ENCODE measurements at regions not wholly inside any gene's neighbourhood (a gene's known extent, or its start where the extent isn't known, plus 50 kb on each side); places are given as distances from the start of the nearest gene placed in this dataset.

DNA sequence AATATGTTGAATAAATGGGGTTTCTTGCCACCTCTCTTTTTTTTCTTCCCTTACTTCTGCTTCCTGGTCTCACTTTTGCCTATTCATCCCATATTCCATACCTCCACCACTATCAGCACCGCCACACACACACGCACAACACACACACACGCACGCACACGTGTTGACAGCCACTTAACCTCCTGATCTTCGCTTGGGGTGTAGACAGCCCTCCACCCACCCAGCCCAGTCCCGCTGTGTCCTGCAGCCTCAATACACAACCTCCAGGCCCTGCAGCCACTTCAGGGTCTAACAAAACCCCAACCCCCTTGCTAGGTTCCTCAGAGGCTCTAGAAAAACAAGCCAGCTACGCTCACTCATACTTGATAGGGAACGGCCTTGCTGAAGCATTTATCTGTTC is 72.3 kb downstream of the LINC00237 start:
- no peaks in the 10 kb centered on the region for H3K36me3 Mint-ChIP-seq
- H3K27me3 Mint-ChIP-seq: peaks cover 23 to 28% (median 27%) of the 10 kb centered on the region in 3 donors
- no peaks in the 10 kb centered on the region for H3K4me1 Mint-ChIP-seq
- peaks cover 0 to 4% (median 0%) of the 10 kb centered on the region in 7 donors for H3K9me3 Mint-ChIP-seq
- ATAC-seq (ENCODE audit: low read depth in 2 of 2) (no peak), DNase-seq (no peak)
- H3K4me3 Mint-ChIP-seq: no peak overlapping the region
- no peak overlapping the region for H3K27ac Mint-ChIP-seq

DNA sequence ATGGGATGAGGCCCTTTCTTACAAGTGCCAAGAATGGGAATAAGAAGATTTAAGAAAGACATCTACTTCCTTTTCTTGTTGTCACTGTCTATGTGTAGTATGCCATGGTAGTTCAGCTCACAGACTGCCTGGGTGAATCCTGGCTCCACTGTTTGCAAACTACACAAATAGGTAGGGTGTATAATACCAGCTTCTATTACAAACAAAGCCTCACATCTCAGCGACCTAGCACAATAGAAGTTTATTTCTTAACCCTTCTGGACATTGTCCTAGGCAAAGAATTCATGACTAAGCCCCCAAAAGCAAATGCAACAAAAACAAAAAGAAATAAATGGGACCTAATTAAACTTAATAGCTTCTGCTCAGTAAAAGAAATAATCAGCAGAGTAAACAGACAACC is 74.5 kb downstream of the LINC00237 start:
- no peak overlapping the region for H3K27ac Mint-ChIP-seq
- peaks cover 27 to 31% (median 27%) of the 10 kb centered on the region in 3 donors for H3K27me3 Mint-ChIP-seq
- H3K9me3 Mint-ChIP-seq: peaks cover 0 to 2% (median 0%) of the 10 kb centered on the region in 7 donors
- H3K4me1 Mint-ChIP-seq: no peaks in the 10 kb centered on the region
- H3K36me3 Mint-ChIP-seq: no peaks in the 10 kb centered on the region
- DNase-seq (no peak), ATAC-seq (ENCODE audit: low read depth in 2 of 2) (no peak)
- no peak overlapping the region for H3K4me3 Mint-ChIP-seq

DNA sequence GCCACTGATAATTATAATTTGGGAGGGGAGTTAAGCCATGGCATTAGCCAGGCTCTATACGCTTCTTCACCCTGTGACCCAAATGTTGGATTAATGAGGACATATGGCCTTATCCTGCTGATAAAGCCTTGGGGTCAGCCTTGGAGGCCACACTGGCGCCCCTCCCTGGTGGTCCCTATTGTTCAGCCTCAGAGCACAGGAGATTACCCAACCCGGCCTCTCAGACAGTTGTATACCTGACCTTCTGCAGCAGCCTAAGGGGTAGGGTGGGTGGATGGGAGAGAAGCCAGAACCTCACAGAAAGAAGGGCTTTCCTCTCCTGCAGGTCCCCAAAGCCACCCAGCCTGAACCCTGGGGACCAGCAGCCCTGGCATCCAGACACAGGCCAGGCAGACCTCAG is 76.8 kb downstream of the LINC00237 start:
- Mint-ChIP-seq H3K36me3 (no peaks in the 10 kb centered on the region), H3K9me3 (peaks cover 0 to 2% (median 0%) of the 10 kb centered on the region in 7 donors), H3K4me1 (no peaks in the 10 kb centered on the region), H3K4me3 (no peak overlapping the region), H3K27ac (no peak overlapping the region), H3K27me3 (peaks cover 13 to 48% (median 16%) of the 10 kb centered on the region in 3 donors)
- ATAC-seq (ENCODE audit: low read depth in 2 of 2) (no peak), DNase-seq (no peak)

DNA sequence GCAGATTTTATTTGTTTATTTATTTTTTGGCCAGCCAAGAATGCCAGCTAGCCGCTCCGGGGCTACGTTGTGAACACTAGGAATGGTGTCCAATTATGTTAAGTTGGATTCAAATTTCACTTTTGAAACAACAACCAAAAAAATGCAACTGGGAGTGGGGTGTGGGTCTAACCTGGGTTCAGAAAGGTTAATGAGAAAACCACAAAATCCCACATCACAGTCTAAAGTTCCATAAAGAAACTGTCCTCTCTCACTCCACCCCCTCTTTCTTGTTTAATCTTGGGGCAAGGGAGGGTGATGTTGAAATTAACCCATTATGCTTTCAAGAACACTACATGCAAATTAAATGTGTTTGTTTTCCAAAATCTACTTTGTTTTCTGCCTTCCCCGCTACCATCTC is 77.2 kb downstream of the LINC00237 start:
- DNase-seq (no peak), ATAC-seq (ENCODE audit: low read depth in 2 of 2) (no peak)
- H3K27me3 Mint-ChIP-seq: peaks cover 12 to 49% (median 15%) of the 10 kb centered on the region in 3 donors

DNA sequence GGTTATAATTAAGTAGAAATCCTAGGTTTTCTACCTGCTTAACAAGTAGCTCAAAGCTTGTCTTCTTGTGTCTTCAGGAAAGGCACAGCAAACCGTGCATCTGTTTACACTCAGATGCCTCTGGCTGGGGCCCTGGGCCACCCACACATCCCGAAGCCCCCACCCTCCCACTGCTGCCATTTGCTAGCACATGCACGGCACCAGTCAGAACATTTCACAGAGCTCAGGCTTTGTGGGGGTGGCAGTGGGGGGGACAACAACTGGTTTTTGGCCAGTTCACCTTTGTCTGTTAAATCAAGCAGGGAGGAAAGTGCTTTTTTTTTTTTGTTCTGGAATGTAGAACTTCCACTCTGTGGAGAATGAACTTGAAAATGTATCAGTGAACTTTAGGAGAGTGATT is 77.7 kb downstream of the LINC00237 start:
- Mint-ChIP-seq H3K9me3 (peaks cover 0 to 2% (median 0%) of the 10 kb centered on the region in 7 donors), H3K4me1 (no peaks in the 10 kb centered on the region), H3K27me3 (peaks cover 16 to 54% (median 19%) of the 10 kb centered on the region in 3 donors), H3K27ac (peak overlapping the region in 1 of 6 donors; percentile 56), H3K36me3 (no peaks in the 10 kb centered on the region), H3K4me3 (no peak overlapping the region)
- DNase-seq (no peak), ATAC-seq (ENCODE audit: low read depth in 2 of 2) (no peak)

More for the DNA sequence above, 77.2 kb downstream of the LINC00237 start:
- H3K4me1 Mint-ChIP-seq: no peaks in the 10 kb centered on the region
- H3K4me3 Mint-ChIP-seq: no peak overlapping the region
- no peaks in the 10 kb centered on the region for H3K36me3 Mint-ChIP-seq
- peaks cover 0 to 2% (median 0%) of the 10 kb centered on the region in 7 donors for H3K9me3 Mint-ChIP-seq
- H3K27ac Mint-ChIP-seq: no peak overlapping the region

DNA sequence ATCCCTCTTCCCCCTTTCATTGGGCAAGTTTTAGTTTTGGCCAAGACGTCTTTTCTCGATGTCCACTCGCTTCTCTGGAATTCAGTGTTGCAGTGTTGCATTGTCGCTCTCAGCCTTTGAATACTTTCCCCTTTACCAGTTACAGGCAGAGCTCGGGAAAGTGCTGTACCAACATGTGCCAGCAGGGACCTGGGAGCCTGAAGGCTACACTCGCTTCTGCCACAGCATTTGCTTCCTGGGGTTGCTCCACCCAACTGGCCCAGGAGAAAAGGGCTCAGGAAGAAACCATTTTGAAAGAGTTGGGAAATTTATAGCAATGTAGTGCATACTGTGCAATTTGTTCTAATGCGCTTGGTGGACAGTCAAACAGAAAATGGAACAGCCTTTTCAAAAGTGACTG is 78.6 kb downstream of the LINC00237 start:
- peaks cover 21 to 57% (median 24%) of the 10 kb centered on the region in 3 donors for H3K27me3 Mint-ChIP-seq
- H3K27ac Mint-ChIP-seq: peak overlapping the region in 1 of 6 donors; percentile 8
- H3K4me3 Mint-ChIP-seq: no peak overlapping the region
- H3K9me3 Mint-ChIP-seq: peaks cover 0 to 4% (median 0%) of the 10 kb centered on the region in 7 donors
- H3K36me3 Mint-ChIP-seq: no peaks in the 10 kb centered on the region
- no peak for ATAC-seq (ENCODE audit: low read depth in 2 of 2)
- no peaks in the 10 kb centered on the region for H3K4me1 Mint-ChIP-seq
- no peak for DNase-seq

DNA sequence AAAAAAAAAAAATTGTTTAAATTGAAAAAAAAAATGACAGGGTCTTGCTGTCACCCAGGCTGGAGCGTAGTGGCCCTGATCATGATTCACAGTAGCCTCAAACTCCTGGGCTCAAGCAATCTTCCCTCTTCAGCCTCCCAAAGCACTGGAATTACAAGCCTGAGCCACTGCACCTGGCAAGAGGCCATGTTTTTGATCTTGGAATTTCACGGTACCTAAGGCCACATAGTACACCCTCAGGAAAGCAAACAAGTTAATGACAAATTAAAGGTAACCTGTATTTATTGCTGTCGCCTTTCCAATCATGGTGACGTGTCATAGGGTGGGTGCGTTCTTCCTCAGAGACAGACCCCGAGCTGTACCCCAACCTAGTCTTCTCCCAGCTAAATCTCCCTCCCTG is 79.2 kb downstream of the LINC00237 start:
- no peaks in the 10 kb centered on the region for H3K4me1 Mint-ChIP-seq
- H3K27me3 Mint-ChIP-seq: peaks cover 21 to 57% (median 24%) of the 10 kb centered on the region in 3 donors
- DNase-seq (no peak), ATAC-seq (ENCODE audit: low read depth in 2 of 2) (no peak)
- no peak overlapping the region for H3K4me3 Mint-ChIP-seq
- peaks cover 0 to 4% (median 0%) of the 10 kb centered on the region in 7 donors for H3K9me3 Mint-ChIP-seq
- no peak overlapping the region for H3K27ac Mint-ChIP-seq
- no peaks in the 10 kb centered on the region for H3K36me3 Mint-ChIP-seq

DNA sequence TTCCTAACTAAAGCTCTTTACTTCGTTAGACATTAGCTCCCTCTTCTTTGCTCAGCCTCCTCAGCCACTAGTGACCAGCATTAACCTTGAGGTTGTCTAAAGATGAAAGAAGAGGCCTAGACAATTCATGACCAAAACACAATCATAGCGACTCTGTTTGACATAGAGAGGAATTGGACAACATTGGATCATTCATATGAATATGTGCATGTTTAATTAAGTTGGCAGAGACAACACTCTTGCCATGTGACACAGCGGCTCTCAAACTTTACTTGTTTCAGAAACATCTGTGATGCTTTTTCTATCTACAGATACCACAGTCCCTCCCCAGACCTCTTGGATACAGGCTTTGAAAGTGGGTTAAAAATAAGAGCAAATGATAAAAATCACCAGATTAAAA is 81.7 kb downstream of the LINC00237 start:
- H3K4me3 Mint-ChIP-seq: no peak overlapping the region
- peaks cover 0 to 4% (median 0%) of the 10 kb centered on the region in 7 donors for H3K9me3 Mint-ChIP-seq
- no peak overlapping the region for H3K27ac Mint-ChIP-seq
- ATAC-seq (ENCODE audit: low read depth in 2 of 2): no peak
- peaks cover 34 to 60% (median 34%) of the 10 kb centered on the region in 3 donors for H3K27me3 Mint-ChIP-seq
- DNase-seq: no peak
- no peaks in the 10 kb centered on the region for H3K4me1 Mint-ChIP-seq
- H3K36me3 Mint-ChIP-seq: no peaks in the 10 kb centered on the region

DNA sequence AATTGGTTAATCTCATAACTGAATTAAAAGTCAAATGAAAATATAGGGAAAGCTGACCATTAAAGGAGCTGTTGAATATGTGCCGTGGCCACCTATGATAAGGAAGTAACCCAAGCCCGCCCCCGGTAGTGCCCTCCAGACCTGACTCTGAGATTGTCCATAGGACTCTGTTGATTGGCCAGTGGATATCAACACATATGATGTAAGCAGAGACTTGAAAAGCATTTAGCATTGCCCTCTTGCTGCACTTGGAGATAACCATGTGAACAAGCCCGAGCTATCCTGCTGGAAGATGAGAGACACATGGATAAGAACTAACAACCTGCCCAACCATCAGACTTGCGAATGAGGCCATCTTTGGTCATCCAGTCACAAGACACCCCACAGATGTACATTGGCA is 83.2 kb downstream of the LINC00237 start:
- H3K36me3 Mint-ChIP-seq: no peaks in the 10 kb centered on the region
- no peak overlapping the region for H3K4me3 Mint-ChIP-seq
- ATAC-seq (ENCODE audit: low read depth in 2 of 2) (no peak), DNase-seq (no peak)
- H3K9me3 Mint-ChIP-seq: peaks cover 0 to 4% (median 0%) of the 10 kb centered on the region in 7 donors
- H3K27me3 Mint-ChIP-seq: peaks cover 40 to 68% (median 49%) of the 10 kb centered on the region in 3 donors
- no peaks in the 10 kb centered on the region for H3K4me1 Mint-ChIP-seq
- no peak overlapping the region for H3K27ac Mint-ChIP-seq

DNA sequence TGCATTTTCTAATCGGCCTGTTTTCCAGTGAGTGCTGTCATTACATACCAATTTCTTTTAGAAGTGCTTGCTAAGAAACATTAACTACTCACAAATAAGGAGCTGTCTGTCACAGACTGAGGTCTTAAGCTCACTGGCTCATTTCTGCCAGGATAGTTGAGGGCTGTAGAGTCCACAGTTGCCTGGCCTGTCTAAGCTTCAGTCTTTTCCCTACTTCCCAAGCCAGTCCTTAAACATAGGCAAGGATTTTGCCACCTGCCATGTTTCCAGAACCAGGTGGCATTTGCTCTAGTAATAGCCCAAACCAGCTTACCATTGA is 84.7 kb downstream of the LINC00237 start:
- Mint-ChIP-seq H3K27ac (no peak overlapping the region), H3K4me3 (no peak overlapping the region), H3K27me3 (peaks cover 54 to 70% (median 57%) of the 10 kb centered on the region in 3 donors), H3K36me3 (no peaks in the 10 kb centered on the region), H3K9me3 (peaks cover 0 to 4% (median 0%) of the 10 kb centered on the region in 7 donors), H3K4me1 (no peaks in the 10 kb centered on the region)
- DNase-seq: no peak
- no peak for ATAC-seq (ENCODE audit: low read depth in 2 of 2)

DNA sequence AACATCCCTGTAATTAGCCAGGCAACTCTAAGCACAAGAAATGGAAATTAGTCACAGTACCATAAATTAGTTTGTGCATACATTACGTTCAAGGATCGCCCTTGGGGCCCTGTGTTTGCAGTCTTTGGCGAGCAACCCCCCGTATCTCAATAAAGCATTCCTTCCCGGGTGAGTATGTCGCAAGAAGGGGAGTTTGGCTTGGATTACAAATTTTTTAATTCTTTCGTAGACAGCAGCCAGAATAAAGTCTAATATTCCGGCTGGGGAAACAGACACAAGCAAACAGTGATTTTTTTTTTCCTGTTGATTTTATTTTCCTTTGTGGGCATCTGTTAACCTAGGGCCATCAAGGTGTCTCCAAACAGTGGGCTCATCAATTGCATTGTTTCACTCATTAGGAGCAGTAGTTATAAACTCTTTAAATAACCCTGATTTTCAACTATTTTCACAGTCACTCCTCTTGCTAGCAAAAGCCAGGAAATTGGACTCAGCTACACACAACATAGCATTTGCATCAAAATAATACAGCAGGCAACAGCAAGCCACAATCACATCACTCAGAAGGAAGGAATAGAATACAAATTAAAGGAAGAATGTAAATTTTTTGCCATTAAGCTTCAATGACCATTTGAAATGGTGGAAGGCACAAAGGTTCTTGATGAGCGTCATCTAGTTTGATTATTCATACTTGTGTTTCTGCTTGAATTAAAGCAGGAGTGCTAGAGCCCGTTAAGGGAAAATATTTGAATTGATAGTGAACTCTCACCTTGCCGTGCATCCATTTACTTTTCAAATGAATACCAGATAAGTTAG is 85.3 kb downstream of the LINC00237 start:
- no peaks in the 10 kb centered on the region for H3K36me3 Mint-ChIP-seq
- DNase-seq (no peak), ATAC-seq (ENCODE audit: low read depth in 2 of 2) (no peak)
- H3K4me1 Mint-ChIP-seq: no peaks in the 10 kb centered on the region
- peaks cover 0 to 4% (median 0%) of the 10 kb centered on the region in 7 donors for H3K9me3 Mint-ChIP-seq
- H3K27me3 Mint-ChIP-seq: peaks cover 58 to 71% (median 63%) of the 10 kb centered on the region in 3 donors
- H3K4me3 Mint-ChIP-seq: no peak overlapping the region
- no peak overlapping the region for H3K27ac Mint-ChIP-seq

DNA sequence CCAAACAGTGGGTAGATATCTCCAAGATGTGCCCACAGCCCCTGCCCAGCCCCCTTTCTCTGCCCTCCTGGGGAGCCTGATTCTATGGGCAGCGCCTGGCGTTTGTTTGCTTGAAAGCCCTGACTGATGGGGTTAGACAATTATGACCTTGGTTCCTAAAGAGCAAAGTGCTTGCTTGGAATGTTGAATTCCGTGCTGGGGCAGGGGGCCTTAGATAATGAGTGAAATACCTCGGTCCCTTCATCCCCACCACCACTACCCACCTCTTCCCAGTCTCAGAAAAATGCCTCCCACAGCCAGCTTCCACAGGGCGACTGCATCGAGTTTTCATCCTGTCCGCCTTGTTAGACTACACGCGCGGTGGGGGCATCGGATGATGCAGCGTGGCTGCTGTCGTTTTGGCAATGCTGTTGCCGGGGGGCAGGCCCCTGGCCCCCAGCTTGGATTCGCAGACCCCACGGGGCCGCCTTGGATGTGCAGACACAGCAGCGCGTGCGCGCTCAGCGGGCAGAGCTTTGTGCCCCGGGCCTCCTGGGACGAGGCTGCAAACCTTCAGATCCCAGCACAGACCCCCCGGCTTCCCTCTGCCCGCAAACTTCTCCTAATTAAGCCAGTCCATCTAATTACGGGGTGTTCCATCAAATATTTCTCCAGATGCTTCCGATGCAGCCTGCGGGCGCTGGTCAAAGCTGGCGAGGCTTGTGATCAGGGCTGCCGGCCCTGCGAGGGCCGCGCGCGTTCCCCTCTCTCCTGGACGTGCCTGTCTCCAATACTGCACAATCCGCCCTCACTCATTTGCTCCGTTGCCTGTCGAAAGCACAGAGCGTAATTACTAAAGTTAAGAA is 86.1 kb downstream of the LINC00237 start:
- H3K27ac Mint-ChIP-seq: no peak overlapping the region
- no peak for ATAC-seq (ENCODE audit: low read depth in 2 of 2)
- H3K9me3 Mint-ChIP-seq: peaks cover 0 to 4% (median 0%) of the 10 kb centered on the region in 7 donors
- no peak overlapping the region for H3K4me3 Mint-ChIP-seq
- peaks cover 62 to 70% (median 63%) of the 10 kb centered on the region in 3 donors for H3K27me3 Mint-ChIP-seq
- H3K4me1 Mint-ChIP-seq: no peaks in the 10 kb centered on the region
- no peak for DNase-seq
- no peaks in the 10 kb centered on the region for H3K36me3 Mint-ChIP-seq

DNA sequence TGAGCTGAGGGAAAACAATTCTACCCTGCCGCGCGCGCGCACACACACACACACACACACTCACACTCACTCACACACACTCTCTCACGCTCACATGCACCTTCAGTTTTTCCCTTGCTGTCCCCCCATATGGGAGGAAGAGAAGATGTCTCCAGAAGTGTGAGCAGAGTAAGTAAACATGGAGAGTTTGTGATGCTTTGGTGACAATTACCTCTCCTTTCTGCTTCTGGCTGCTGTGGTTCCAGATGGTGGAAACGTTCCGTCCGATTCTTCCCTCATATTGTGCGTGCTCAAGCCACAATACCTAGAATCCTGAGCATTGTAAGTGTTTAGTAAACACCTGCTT is 86.7 kb downstream of the LINC00237 start:
- no peaks in the 10 kb centered on the region for H3K4me1 Mint-ChIP-seq
- H3K9me3 Mint-ChIP-seq: peaks cover 0 to 4% (median 0%) of the 10 kb centered on the region in 7 donors
- H3K27ac Mint-ChIP-seq: no peak overlapping the region
- DNase-seq (no peak), ATAC-seq (ENCODE audit: low read depth in 2 of 2) (no peak)
- no peak overlapping the region for H3K4me3 Mint-ChIP-seq
- H3K27me3 Mint-ChIP-seq: peaks cover 59 to 70% (median 62%) of the 10 kb centered on the region in 3 donors
- no peaks in the 10 kb centered on the region for H3K36me3 Mint-ChIP-seq

DNA sequence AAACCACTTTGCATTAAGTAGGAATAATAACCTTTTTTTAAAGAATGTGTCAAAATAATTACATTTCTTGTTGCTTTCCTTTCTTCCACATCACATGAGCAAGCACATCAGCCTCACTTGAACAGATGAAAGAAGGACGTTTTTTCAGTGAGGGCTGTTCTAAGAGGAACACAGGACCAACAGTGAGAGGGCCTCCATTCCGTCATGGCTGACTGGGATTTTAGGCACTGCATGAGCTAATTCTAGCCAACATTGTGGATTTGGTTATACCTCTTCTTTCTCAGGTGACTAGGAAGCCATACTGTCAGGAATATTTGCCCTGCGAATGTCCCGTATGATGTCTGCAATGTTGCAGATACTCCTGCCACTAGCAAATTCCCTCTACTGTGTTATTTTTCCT is 87.6 kb downstream of the LINC00237 start:
- no peak for ATAC-seq (ENCODE audit: low read depth in 2 of 2)
- H3K4me1 Mint-ChIP-seq: no peaks in the 10 kb centered on the region
- H3K27ac Mint-ChIP-seq: no peak overlapping the region
- DNase-seq: no peak
- no peaks in the 10 kb centered on the region for H3K36me3 Mint-ChIP-seq
- peaks cover 57 to 67% (median 61%) of the 10 kb centered on the region in 3 donors for H3K27me3 Mint-ChIP-seq
- no peak overlapping the region for H3K4me3 Mint-ChIP-seq
- peaks cover 0 to 2% (median 0%) of the 10 kb centered on the region in 7 donors for H3K9me3 Mint-ChIP-seq
